ENCODE measurements at regions not wholly inside any gene's neighbourhood (a gene's known extent, or its start where the extent isn't known, plus 50 kb on each side); places are given as distances from the start of the nearest gene placed in this dataset.

- TF ChIP-seq HDAC2 (IDR thresholded peaks at IDR 0.05), result no peak
- no peak for TF ChIP-seq POLR2A (IDR thresholded peaks at IDR 0.05; ENCODE audit: low read length)
- no peak for TF ChIP-seq EP300 (IDR thresholded peaks at IDR 0.05)
- no peak for TF ChIP-seq RFX5 (IDR thresholded peaks at IDR 0.05)
- TF ChIP-seq TFCP2L1 (CRISPR knock-in tag; IDR thresholded peaks at IDR 0.05), result no peak
- no peak for TF ChIP-seq CTCF (IDR thresholded peaks at IDR 0.05)
- no peak for TF ChIP-seq MAFK (IDR thresholded peaks at IDR 0.05; ENCODE audit: partially characterized antibody)
- TF ChIP-seq HOXA7 (CRISPR knock-in tag; IDR thresholded peaks at IDR 0.05), result no peak
- no peak for TF ChIP-seq REST (IDR thresholded peaks at IDR 0.05)
- no peak for TF ChIP-seq MAX (IDR thresholded peaks at IDR 0.05)
Measured at GRCh38 chr7:25430200-25430931, 202.1 kb upstream of the NPVF start.

Measured in A549 (cell line).